Peyer's patch (tissue), 4 donors: ENCODE measurements at regions not wholly inside any gene's neighbourhood (a gene's known extent, or its start where the extent isn't known, plus 50 kb on each side); places are given as distances from the start of the nearest gene placed in this dataset.
"Not testable (repeated sequence)": the region's sequence is repeated elsewhere in the genome, so short reads cannot be mapped to it uniquely, and the experiment has no call there.

ENCODE experiments used
- DNase-seq, 3 donors: peaks; one replicate each; pipeline ENCODE4 v3.0.0-alpha.2; 2017 to 2019
- H3K27ac ChIP-seq, 4 donors: fragments of 200-600 bp; sonication (generic); one replicate each; pipeline ENCODE4 v1.5.1; 2016 to 2019
- H3K27me3 ChIP-seq, 2 donors: fragments of 200-600 bp; sonication (generic); one replicate each; pipeline ENCODE4 v1.5.1; 2019
- H3K36me3 ChIP-seq, 3 donors: fragments of 200-600 bp; sonication (generic); one replicate each; pipeline ENCODE4 v1.5.1; 2016 to 2019
- H3K4me1 ChIP-seq, 4 donors: fragments of 200-600 bp; sonication (generic); one replicate each; pipeline ENCODE4 v1.5.1; 2016 to 2019
- H3K4me3 ChIP-seq, 4 donors: fragments of 200-600 bp; sonication (generic); 1 replicate in 3 of 4; 2 replicates in 1 of 4; pipeline ENCODE4 v1.5.1; 2016 to 2019; ENCODE audit warnings: mild to moderate bottlenecking in 1 of 4
- H3K9me3 ChIP-seq, 4 donors: fragments of 200-600 bp; sonication (generic); one replicate each; pipeline ENCODE4 v1.5.1; 2016 to 2019; ENCODE audit warnings: mild to moderate bottlenecking in 1 of 4
- CTCF ChIP-seq, 6 experiments: fragments of 450-650 bp in 4 of 6; fragments of 200-600 bp in 2 of 6; sonication (generic) in 1 of 6; IDR thresholded peaks; one replicate each; pipeline ENCODE4 v1.5.1; 2017 to 2019; ENCODE audit warnings: antibody characterized with exemption in 6 of 6, mild to moderate bottlenecking in 3 of 6, moderate library complexity in 1 of 6
- POLR2A ChIP-seq, 2 donors: fragments of 450-650 bp; IDR thresholded peaks; one replicate each; pipeline ENCODE4 v1.5.1; 2017; ENCODE audit warnings: antibody characterized with exemption in 2 of 2, mild to moderate bottlenecking in 2 of 2, moderate library complexity in 2 of 2

- not testable (repeated sequence) for H3K36me3 ChIP-seq, H3K27me3 ChIP-seq, H3K4me3 ChIP-seq, H3K27ac ChIP-seq, H3K9me3 ChIP-seq, H3K4me1 ChIP-seq
- TF ChIP-seq CTCF (IDR thresholded peaks at IDR 0.05), result peak in 1 of 6 experiments; percentile 8
- DNase-seq, result peak in 2 of 3 donors; percentile 46 to 67
Measured at GRCh38 chr14:106196459-106196858, 670.1 kb downstream of the TMEM121 start.

GRCh38 chr14:106197264-106197663 lies 670.9 kb downstream of the TMEM121 start:
- H3K36me3 ChIP-seq, DNase-seq, H3K4me1 ChIP-seq, H3K27ac ChIP-seq, H3K4me3 ChIP-seq, H3K27me3 ChIP-seq, H3K9me3 ChIP-seq: not testable (repeated sequence)

- TF ChIP-seq POLR2A (IDR thresholded peaks at IDR 0.05) (no peak), CTCF (IDR thresholded peaks at IDR 0.05) (no peak)
- no peaks in the 10 kb centered on the region for H3K9me3 ChIP-seq
- H3K27ac ChIP-seq, result no peak overlapping the region
- H3K36me3 ChIP-seq, result no peaks in the 10 kb centered on the region
- no peaks in the 10 kb centered on the region for H3K4me1 ChIP-seq
- no peak for DNase-seq
- no peak overlapping the region for H3K4me3 ChIP-seq
- no peaks in the 10 kb centered on the region for H3K27me3 ChIP-seq
Measured at GRCh38 chr14:106199097-106199496, 672.7 kb downstream of the TMEM121 start.

- DNase-seq, result no peak
- H3K27me3 ChIP-seq, result no peaks in the 10 kb centered on the region
- no peaks in the 10 kb centered on the region for H3K4me1 ChIP-seq
- TF ChIP-seq CTCF (IDR thresholded peaks at IDR 0.05), result no peak
- no peak for TF ChIP-seq POLR2A (IDR thresholded peaks at IDR 0.05)
- H3K9me3 ChIP-seq, result no peaks in the 10 kb centered on the region
- no peak overlapping the region for H3K27ac ChIP-seq
- no peak overlapping the region for H3K4me3 ChIP-seq
- H3K36me3 ChIP-seq, result no peaks in the 10 kb centered on the region
Measured at GRCh38 chr14:106200541-106201315, 674.3 kb downstream of the TMEM121 start.

GRCh38 chr14:106201376-106201775 lies 675.0 kb downstream of the TMEM121 start:
- H3K4me3 ChIP-seq, result no peak overlapping the region
- no peaks in the 10 kb centered on the region for H3K4me1 ChIP-seq
- no peak overlapping the region for H3K27ac ChIP-seq
- H3K9me3 ChIP-seq, result no peaks in the 10 kb centered on the region
- H3K36me3 ChIP-seq, result no peaks in the 10 kb centered on the region
- H3K27me3 ChIP-seq, result no peaks in the 10 kb centered on the region
- TF ChIP-seq POLR2A (IDR thresholded peaks at IDR 0.05), result no peak
- no peak for TF ChIP-seq CTCF (IDR thresholded peaks at IDR 0.05)
- DNase-seq, result no peak

- no peaks in the 10 kb centered on the region for H3K9me3 ChIP-seq
- TF ChIP-seq POLR2A (IDR thresholded peaks at IDR 0.05) (no peak), CTCF (IDR thresholded peaks at IDR 0.05) (no peak)
- H3K36me3 ChIP-seq, result no peaks in the 10 kb centered on the region
- no peak overlapping the region for H3K4me3 ChIP-seq
- no peaks in the 10 kb centered on the region for H3K27me3 ChIP-seq
- no peak for DNase-seq
- no peaks in the 10 kb centered on the region for H3K4me1 ChIP-seq
- no peak overlapping the region for H3K27ac ChIP-seq
Measured at GRCh38 chr14:106203438-106203837, 677.1 kb downstream of the TMEM121 start.
